ENCODE measurements at regions not wholly inside any gene's neighbourhood (a gene's known extent, or its start where the extent isn't known, plus 50 kb on each side); places are given as distances from the start of the nearest gene placed in this dataset.

DNA sequence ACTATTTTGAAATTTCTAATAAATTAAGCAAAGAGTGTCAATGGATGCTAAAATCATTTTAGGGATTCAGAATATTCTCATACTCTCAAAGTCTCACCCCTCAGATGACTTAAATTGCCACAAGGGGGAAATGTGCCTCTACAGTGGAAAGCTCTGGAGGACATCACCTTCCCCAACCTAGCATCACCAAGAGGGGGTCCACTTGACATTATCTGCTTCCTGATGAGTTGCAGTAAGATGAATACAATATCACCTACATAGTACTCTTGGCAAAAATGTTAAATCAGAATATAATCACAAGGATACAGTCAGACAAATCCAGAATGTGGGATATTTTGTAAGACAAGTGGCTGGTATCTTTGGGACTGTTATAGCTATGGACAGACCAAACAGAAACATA is 290.1 kb downstream of the MFSD1 start:
- TF ChIP-seq, protein P1, sequence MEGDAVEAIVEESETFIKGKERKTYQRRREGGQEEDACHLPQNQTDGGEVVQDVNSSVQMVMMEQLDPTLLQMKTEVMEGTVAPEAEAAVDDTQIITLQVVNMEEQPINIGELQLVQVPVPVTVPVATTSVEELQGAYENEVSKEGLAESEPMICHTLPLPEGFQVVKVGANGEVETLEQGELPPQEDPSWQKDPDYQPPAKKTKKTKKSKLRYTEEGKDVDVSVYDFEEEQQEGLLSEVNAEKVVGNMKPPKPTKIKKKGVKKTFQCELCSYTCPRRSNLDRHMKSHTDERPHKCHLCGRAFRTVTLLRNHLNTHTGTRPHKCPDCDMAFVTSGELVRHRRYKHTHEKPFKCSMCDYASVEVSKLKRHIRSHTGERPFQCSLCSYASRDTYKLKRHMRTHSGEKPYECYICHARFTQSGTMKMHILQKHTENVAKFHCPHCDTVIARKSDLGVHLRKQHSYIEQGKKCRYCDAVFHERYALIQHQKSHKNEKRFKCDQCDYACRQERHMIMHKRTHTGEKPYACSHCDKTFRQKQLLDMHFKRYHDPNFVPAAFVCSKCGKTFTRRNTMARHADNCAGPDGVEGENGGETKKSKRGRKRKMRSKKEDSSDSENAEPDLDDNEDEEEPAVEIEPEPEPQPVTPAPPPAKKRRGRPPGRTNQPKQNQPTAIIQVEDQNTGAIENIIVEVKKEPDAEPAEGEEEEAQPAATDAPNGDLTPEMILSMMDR (IDR thresholded peaks at IDR 0.05), result no peak
- no peak for TF ChIP-seq EZH2phosphoT487 (IDR thresholded peaks at IDR 0.05)
- no peak for TF ChIP-seq EZH2 (IDR thresholded peaks at IDR 0.05)
